MCF 10A (cell line): ENCODE measurements at regions not wholly inside any gene's neighbourhood (a gene's known extent, or its start where the extent isn't known, plus 50 kb on each side); places are given as distances from the start of the nearest gene placed in this dataset.

Experiments used
- BruUV-seq: library from RNA; stranded (reverse); fragments of 400-500 nt; replicated peaks from 2 replicates; lab custom pipeline; 2021; lab: Mats Ljungman, UMichigan
- CTCF ChIA-PET: fragments of 300-600 bp; sonication (Branson Sonifier 250); formaldehyde crosslinking; extraction: SDS; loops from one replicate; lab custom pipeline; 2021; ENCODE audit warnings: antibody characterized with exemption, inconsistent platforms; lab: Yijun Ruan, JAX
- POLR2A ChIA-PET: fragments of 300-600, 350-650 bp; sonication (Branson Sonifier 250); formaldehyde crosslinking; extraction: SDS; loops from one replicate; lab custom pipeline; 2020; ENCODE audit warnings: antibody characterized with exemption, inconsistent platforms; lab: Yijun Ruan, JAX
- DNase-seq: peaks from one replicate; pipeline ENCODE4 v3.0.0-alpha.2; 2018; ENCODE audit not compliant: unreplicated experiment
- H3K27ac Mint-ChIP-seq: one replicate; pipeline ENCODE4 v1.8.0; 2022; ENCODE audit warnings: mild to moderate bottlenecking, low read depth, mixed read lengths; ENCODE audit not compliant: unreplicated experiment
- H3K27me3 Mint-ChIP-seq: one replicate; pipeline ENCODE4 v1.8.0; 2022; ENCODE audit warnings: mixed read lengths; ENCODE audit not compliant: insufficient read depth, unreplicated experiment
- H3K36me3 Mint-ChIP-seq: one replicate; pipeline ENCODE4 v1.8.0; 2022; ENCODE audit warnings: mild to moderate bottlenecking, moderate library complexity, mixed read lengths; ENCODE audit not compliant: insufficient read depth, unreplicated experiment
- H3K4me1 Mint-ChIP-seq: one replicate; pipeline ENCODE4 v1.8.0; 2022; ENCODE audit warnings: mixed read lengths; ENCODE audit not compliant: insufficient read depth, unreplicated experiment
- H3K4me3 Mint-ChIP-seq: one replicate; pipeline ENCODE4 v1.8.0; 2022; ENCODE audit warnings: mild to moderate bottlenecking, moderate library complexity, mixed read lengths; ENCODE audit not compliant: unreplicated experiment
- H3K9me3 Mint-ChIP-seq: one replicate; pipeline ENCODE4 v1.8.0; 2022; ENCODE audit warnings: mixed read lengths; ENCODE audit not compliant: unreplicated experiment
- CTCF ChIP-seq: fragments of 200-600 bp; IDR thresholded peaks from one replicate; pipeline ENCODE4 v1.8.0; 2022; ENCODE audit warnings: antibody characterized with exemption, mild to moderate bottlenecking; ENCODE audit not compliant: unreplicated experiment
- intact Hi-C: fragments of 100-400 bp; cut with micrococcal nuclease; formaldehyde crosslinking; loops from 2 replicates; pipeline ENCODE4 v1.14.1; 2022

GRCh38 chr10:71143170-71143569, 69.2 kb upstream of the UNC5B start:
- Mint-ChIP-seq H3K9me3 (no peaks in the 10 kb centered on the region), H3K4me1 (no peaks in the 10 kb centered on the region), H3K27ac (no peak overlapping the region), H3K36me3 (no peaks in the 10 kb centered on the region), H3K27me3 (peaks cover 49% of the 10 kb centered on the region), H3K4me3 (no peak overlapping the region)
- ChIA-PET POLR2A (no interaction called here), CTCF (no interaction called here)
- no peak for DNase-seq
- no peak for TF ChIP-seq CTCF
- intact Hi-C loops: no loop called here
- no TSS peak for BruUV-seq

GRCh38 chr10:71143610-71144009, 68.8 kb upstream of the UNC5B start:
- no peaks in the 10 kb centered on the region for H3K36me3 Mint-ChIP-seq
- ChIA-PET CTCF (no interaction called here), POLR2A (no interaction called here)
- no peak overlapping the region for H3K27ac Mint-ChIP-seq
- H3K4me1 Mint-ChIP-seq: no peaks in the 10 kb centered on the region
- BruUV-seq: no TSS peak
- intact Hi-C loops: no loop called here
- no peaks in the 10 kb centered on the region for H3K9me3 Mint-ChIP-seq
- no peak overlapping the region for H3K4me3 Mint-ChIP-seq
- H3K27me3 Mint-ChIP-seq: peaks cover 45% of the 10 kb centered on the region
- no peak for DNase-seq
- TF ChIP-seq CTCF: no peak

GRCh38 chr10:71144824-71145223, 67.5 kb upstream of the UNC5B start:
- TF ChIP-seq CTCF: no peak
- DNase-seq: no peak
- no peak overlapping the region for H3K27ac Mint-ChIP-seq
- peaks cover 33% of the 10 kb centered on the region for H3K27me3 Mint-ChIP-seq
- no peak overlapping the region for H3K4me3 Mint-ChIP-seq
- no TSS peak for BruUV-seq
- H3K9me3 Mint-ChIP-seq: no peaks in the 10 kb centered on the region
- CTCF ChIA-PET: no interaction called here
- POLR2A ChIA-PET: interaction anchor here (0.6 kb wide), 1 partner anchor 47 kb away, joined by 3 read pairs; no protein-coding TSS in a partner anchor
- H3K4me1 Mint-ChIP-seq: no peaks in the 10 kb centered on the region
- intact Hi-C loops: no loop called here
- no peaks in the 10 kb centered on the region for H3K36me3 Mint-ChIP-seq

- no peaks in the 10 kb centered on the region for H3K36me3 Mint-ChIP-seq
- no peak for TF ChIP-seq CTCF
These were observed 66.9 kb upstream of the UNC5B start for GRCh38 chr10:71145352-71145945.

More at GRCh38 chr10:71145352-71145945, 66.9 kb upstream of the UNC5B start:
- POLR2A ChIA-PET: no interaction called here
- Mint-ChIP-seq H3K9me3 (no peaks in the 10 kb centered on the region), H3K4me3 (no peak overlapping the region), H3K4me1 (no peaks in the 10 kb centered on the region), H3K27me3 (peaks cover 27% of the 10 kb centered on the region), H3K27ac (no peak overlapping the region)
- intact Hi-C loops: no loop called here
- DNase-seq: no peak
- CTCF ChIA-PET: no interaction called here
- BruUV-seq: no TSS peak
